Right atrium auricular region (tissue), 2 donors: ENCODE measurements at regions not wholly inside any gene's neighbourhood (a gene's known extent, or its start where the extent isn't known, plus 50 kb on each side); places are given as distances from the start of the nearest gene placed in this dataset.

ENCODE experiments used
- DNase-seq: peaks from one replicate; pipeline ENCODE4 v3.0.0-alpha.2; 2019; ENCODE audit warnings: low spot score
- H3K27ac ChIP-seq, 2 donors: fragments of 200-600 bp; sonication (generic); 1 replicate in 1 of 2; 2 replicates in 1 of 2; pipeline ENCODE4 v1.5.1; 2016 to 2019
- H3K27me3 ChIP-seq, 2 donors: fragments of 200-600 bp; sonication (generic); one replicate each; pipeline versions ENCODE4 v1.5.1 to v1.6.0; 2017 to 2019
- H3K36me3 ChIP-seq: fragments of 200-600 bp; sonication (generic); one replicate; pipeline ENCODE4 v1.5.1; 2016
- H3K4me1 ChIP-seq, 2 donors: fragments of 200-600 bp; sonication (generic); one replicate each; pipeline versions ENCODE4 v1.5.1 to v1.6.0; 2017 to 2019
- H3K4me3 ChIP-seq, 2 donors: fragments of 200-600 bp; sonication (generic); 1 replicate in 1 of 2; 2 replicates in 1 of 2; pipeline ENCODE4 v1.5.1; 2017 to 2019; ENCODE audit warnings: mild to moderate bottlenecking in 1 of 2, moderate library complexity in 1 of 2
- H3K9me3 ChIP-seq, 2 donors: fragments of 200-600 bp; sonication (generic); one replicate each; pipeline ENCODE4 v1.5.1; 2019
- CTCF ChIP-seq, 2 donors: fragments of 200-600 bp; sonication (generic); IDR thresholded peaks; one replicate each; pipeline ENCODE4 v1.5.1; 2019; ENCODE audit warnings: antibody characterized with exemption in 2 of 2

GRCh38 chr18:35797948-35798347 lies 174.5 kb upstream of the RMP24 start:
- Histone ChIP-seq H3K36me3 (no peaks in the 10 kb centered on the region), H3K27ac (no peak overlapping the region), H3K4me3 (no peak overlapping the region), H3K27me3 (no peaks in the 10 kb centered on the region), H3K4me1 (no peaks in the 10 kb centered on the region), H3K9me3 (no peaks in the 10 kb centered on the region)
- TF ChIP-seq CTCF (IDR thresholded peaks at IDR 0.05): no peak
- DNase-seq: no peak

GRCh38 chr18:35803551-35803950 lies 168.9 kb upstream of the RMP24 start:
- Histone ChIP-seq H3K4me1 (no peaks in the 10 kb centered on the region), H3K9me3 (no peaks in the 10 kb centered on the region), H3K27ac (no peak overlapping the region), H3K4me3 (no peak overlapping the region), H3K27me3 (no peaks in the 10 kb centered on the region), H3K36me3 (no peaks in the 10 kb centered on the region)
- TF ChIP-seq CTCF (IDR thresholded peaks at IDR 0.05): no peak
- no peak for DNase-seq

GRCh38 chr18:35804377-35804776 lies 168.1 kb upstream of the RMP24 start:
- H3K27me3 ChIP-seq: no peaks in the 10 kb centered on the region
- H3K36me3 ChIP-seq: no peaks in the 10 kb centered on the region
- TF ChIP-seq CTCF (IDR thresholded peaks at IDR 0.05): no peak

GRCh38 chr18:35807811-35808335 lies 164.6 kb upstream of the RMP24 start:
- H3K9me3 ChIP-seq: no peaks in the 10 kb centered on the region
- no peak for DNase-seq
- TF ChIP-seq CTCF (IDR thresholded peaks at IDR 0.05): no peak
- no peak overlapping the region for H3K4me3 ChIP-seq
- H3K27me3 ChIP-seq: no peaks in the 10 kb centered on the region
- H3K36me3 ChIP-seq: no peaks in the 10 kb centered on the region
- no peak overlapping the region for H3K27ac ChIP-seq
- H3K4me1 ChIP-seq: no peaks in the 10 kb centered on the region

More at GRCh38 chr18:35804377-35804776, 168.1 kb upstream of the RMP24 start:
- no peaks in the 10 kb centered on the region for H3K4me1 ChIP-seq
- H3K4me3 ChIP-seq: no peak overlapping the region
- no peak overlapping the region for H3K27ac ChIP-seq
- no peak for DNase-seq
- no peaks in the 10 kb centered on the region for H3K9me3 ChIP-seq

- Histone ChIP-seq H3K4me3 (no peak overlapping the region), H3K27ac (no peak overlapping the region), H3K36me3 (no peaks in the 10 kb centered on the region), H3K4me1 (no peaks in the 10 kb centered on the region), H3K9me3 (no peaks in the 10 kb centered on the region), H3K27me3 (no peaks in the 10 kb centered on the region)
- no peak for DNase-seq
- TF ChIP-seq CTCF (IDR thresholded peaks at IDR 0.05): no peak
These were observed 163.7 kb upstream of the RMP24 start for GRCh38 chr18:35808796-35809195.

GRCh38 chr18:35810520-35810919 lies 162.0 kb upstream of the RMP24 start:
- Histone ChIP-seq H3K9me3 (no peaks in the 10 kb centered on the region), H3K4me1 (no peaks in the 10 kb centered on the region), H3K27ac (no peak overlapping the region), H3K4me3 (no peak overlapping the region), H3K27me3 (no peaks in the 10 kb centered on the region), H3K36me3 (no peaks in the 10 kb centered on the region)
- no peak for TF ChIP-seq CTCF (IDR thresholded peaks at IDR 0.05)
- DNase-seq: no peak
